ENCODE measurements at regions not wholly inside any gene's neighbourhood (a gene's known extent, or its start where the extent isn't known, plus 50 kb on each side); places are given as distances from the start of the nearest gene placed in this dataset.
"Not testable (repeated sequence)": the region's sequence is repeated elsewhere in the genome, so short reads cannot be mapped to it uniquely, and the experiment has no call there.

- BruUV-seq (replicated peaks) = no TSS peak
- H3K36me3 ChIP-seq (ENCODE audit: control insufficient read depth, insufficient read depth, low read length) = peaks cover 3% of the 10 kb centered on the region; the same call in 1 of the 2 replicates
- no peak for ATAC-seq
- ChIA-PET POLR2A (interaction anchor here (0.7 kb wide), 1 partner anchor 758 kb away, joined by 4 read pairs; no protein-coding TSS in a partner anchor), CTCF (no interaction called here)
- no peak for DNase-seq (ENCODE audit: low read depth, low spot score)
- H3K4me1 ChIP-seq (ENCODE audit: control insufficient read depth, insufficient read depth, low read length) = peaks cover 32% of the 10 kb centered on the region
- in situ Hi-C loops (cut with HindIII; ENCODE audit: low pct_unique_long_range_greater_than_20kb, low sequenced_read_pairs) (no loop called here), intact Hi-C loops (cut with micrococcal nuclease; ENCODE audit: unreplicated experiment) (no loop called here)
- peak overlapping the region; percentile 57; the same call in 1 of the 2 replicates for H3K27ac ChIP-seq (ENCODE audit: low read length)
- TF ChIP-seq CTCF (IDR thresholded peaks at IDR 0.05) = no peak
- no peak for TF ChIP-seq SIN3A (IDR thresholded peaks at IDR 0.05; ENCODE audit: borderline replicate concordance, insufficient read depth, low read depth, low read length)
- TF ChIP-seq POLR2AphosphoS5 (IDR thresholded peaks at IDR 0.05; ENCODE audit: low read depth, low read length) = no peak
- TF ChIP-seq REST (IDR thresholded peaks at IDR 0.05; ENCODE audit: insufficient read depth in 1 of 2, low read depth in 2 of 2, low read length in 1 of 2) = no peak
- TF ChIP-seq TCF7L2 (IDR thresholded peaks at IDR 0.05; ENCODE audit: low read depth, low read length) = no peak
- H3K27me3 ChIP-seq (ENCODE audit: control insufficient read depth, insufficient read depth, low read length) = no peaks in the 10 kb centered on the region
- H3K9me3 ChIP-seq (ENCODE audit: control insufficient read depth, insufficient read depth, low read depth, low read length) = no peaks in the 10 kb centered on the region
- no peak overlapping the region for H3K4me3 ChIP-seq (ENCODE audit: low read depth in 2 of 2, low read length in 2 of 2)
Observed at GRCh38 chr22:46033256-46034200, 56.6 kb upstream of the WNT7B start.

- H3K4me3 ChIP-seq (ENCODE audit: low read depth in 2 of 2, low read length in 2 of 2); H3K36me3 ChIP-seq (ENCODE audit: control insufficient read depth, insufficient read depth, low read length); POLR2A ChIA-PET; H3K27me3 ChIP-seq (ENCODE audit: control insufficient read depth, insufficient read depth, low read length); in situ Hi-C loops (cut with HindIII; ENCODE audit: low pct_unique_long_range_greater_than_20kb, low sequenced_read_pairs); DNase-seq (ENCODE audit: low read depth, low spot score); BruUV-seq (replicated peaks); ATAC-seq; intact Hi-C loops (cut with micrococcal nuclease; ENCODE audit: unreplicated experiment); H3K9me3 ChIP-seq (ENCODE audit: control insufficient read depth, insufficient read depth, low read depth, low read length): not testable (repeated sequence)
- Histone ChIP-seq H3K4me1 (ENCODE audit: control insufficient read depth, insufficient read depth, low read length) (peaks cover 42% of the 10 kb centered on the region), H3K27ac (ENCODE audit: low read length) (peak overlapping the region; percentile 97)
- CTCF ChIA-PET = interaction anchor here (0.6 kb wide), 1 partner anchor 17 kb away, joined by 3 read pairs; no protein-coding TSS in a partner anchor
Observed at GRCh38 chr22:46034480-46034879, 57.5 kb upstream of the WNT7B start.

GRCh38 chr22:46035380-46035741, 58.4 kb upstream of the WNT7B start:
- intact Hi-C loops (cut with micrococcal nuclease; ENCODE audit: unreplicated experiment) (no loop called here), in situ Hi-C loops (cut with HindIII; ENCODE audit: low pct_unique_long_range_greater_than_20kb, low sequenced_read_pairs) (no loop called here)
- H3K27ac ChIP-seq (ENCODE audit: low read length) = peak overlapping the region; percentile 97
- no peaks in the 10 kb centered on the region for H3K9me3 ChIP-seq (ENCODE audit: control insufficient read depth, insufficient read depth, low read depth, low read length)
- ChIA-PET CTCF (interaction anchor here (0.6 to 3.5 kb wide), 3 partner anchors 23 to 255 kb away, joined by 4 to 20 read pairs (median 10); no protein-coding TSS in a partner anchor), POLR2A (interaction anchor here (0.7 to 1.2 kb wide), 3 partner anchors 17 to 35 kb away, joined by 4 to 6 read pairs (median 5); no protein-coding TSS in a partner anchor)
- H3K36me3 ChIP-seq (ENCODE audit: control insufficient read depth, insufficient read depth, low read length) = peaks cover 3% of the 10 kb centered on the region; the same call in 1 of the 2 replicates
- no peaks in the 10 kb centered on the region for H3K27me3 ChIP-seq (ENCODE audit: control insufficient read depth, insufficient read depth, low read length)
- peak overlapping the region; percentile 58 to 71 for H3K4me3 ChIP-seq (ENCODE audit: low read depth in 2 of 2, low read length in 2 of 2)
- H3K4me1 ChIP-seq (ENCODE audit: control insufficient read depth, insufficient read depth, low read length) = peaks cover 49% of the 10 kb centered on the region
- BruUV-seq (replicated peaks) = no TSS peak
- no peak for ATAC-seq
- TF ChIP-seq CTCF (IDR thresholded peaks at IDR 0.05) (no peak), REST (IDR thresholded peaks at IDR 0.05; ENCODE audit: insufficient read depth in 1 of 2, low read depth in 2 of 2, low read length in 1 of 2) (no peak)
- no peak for DNase-seq (ENCODE audit: low read depth, low spot score)

All from Panc1 (cell line).